ENCODE measurements at regions not wholly inside any gene's neighbourhood (a gene's known extent, or its start where the extent isn't known, plus 50 kb on each side); places are given as distances from the start of the nearest gene placed in this dataset.
"Not testable (repeated sequence)": the region's sequence is repeated elsewhere in the genome, so short reads cannot be mapped to it uniquely, and the experiment has no call there.

- not testable (repeated sequence) for H3K9ac ChIP-seq (ENCODE audit: low read length); H3K27ac ChIP-seq (ENCODE audit: low read length); H3K4me1 ChIP-seq (ENCODE audit: control insufficient read depth, low read depth, low read length); H3K36me3 ChIP-seq (ENCODE audit: control insufficient read depth, low read depth, low read length); H3K4me3 ChIP-seq (ENCODE audit: low read length); H3K27me3 ChIP-seq (ENCODE audit: control insufficient read depth, insufficient read depth, low read length); H3K9me3 ChIP-seq (ENCODE audit: control insufficient read depth, low read depth, low read length)
Observed at GRCh38 chr16:16627865-16628264, 248.9 kb downstream of the NPIPA7 start.

- not testable (repeated sequence) for H3K9me3 ChIP-seq (ENCODE audit: control insufficient read depth, low read depth, low read length); H3K4me1 ChIP-seq (ENCODE audit: control insufficient read depth, low read depth, low read length); H3K36me3 ChIP-seq (ENCODE audit: control insufficient read depth, low read depth, low read length); H3K27ac ChIP-seq (ENCODE audit: low read length); H3K9ac ChIP-seq (ENCODE audit: low read length); H3K27me3 ChIP-seq (ENCODE audit: control insufficient read depth, insufficient read depth, low read length); H3K4me3 ChIP-seq (ENCODE audit: low read length)
Observed at GRCh38 chr16:16638231-16638630, 259.3 kb downstream of the NPIPA7 start.

DNA sequence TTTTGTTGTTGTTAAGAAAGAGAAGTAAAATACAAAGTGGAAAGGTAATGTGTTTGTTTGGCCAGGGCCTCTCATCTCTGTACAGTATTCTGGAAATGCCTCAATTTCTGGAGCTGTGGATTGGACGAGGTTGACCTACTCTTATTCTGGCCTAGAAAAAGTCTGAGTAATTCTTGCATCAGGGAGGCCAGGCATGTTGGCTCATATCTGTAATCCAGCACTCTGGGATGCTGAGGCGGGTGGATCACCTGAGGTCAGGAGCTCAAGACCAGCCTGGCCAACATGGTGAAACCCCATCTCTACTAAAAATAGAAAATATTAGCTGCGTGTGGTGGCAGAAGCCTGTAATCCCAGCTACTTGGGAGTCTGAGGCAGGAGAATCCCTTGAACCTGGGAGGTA is 259.8 kb downstream of the NPIPA7 start:
- H3K36me3 ChIP-seq (ENCODE audit: control insufficient read depth, low read depth, low read length); H3K4me1 ChIP-seq (ENCODE audit: control insufficient read depth, low read depth, low read length); H3K9ac ChIP-seq (ENCODE audit: low read length); H3K4me3 ChIP-seq (ENCODE audit: low read length); H3K9me3 ChIP-seq (ENCODE audit: control insufficient read depth, low read depth, low read length); H3K27ac ChIP-seq (ENCODE audit: low read length); H3K27me3 ChIP-seq (ENCODE audit: control insufficient read depth, insufficient read depth, low read length): not testable (repeated sequence)

DNA sequence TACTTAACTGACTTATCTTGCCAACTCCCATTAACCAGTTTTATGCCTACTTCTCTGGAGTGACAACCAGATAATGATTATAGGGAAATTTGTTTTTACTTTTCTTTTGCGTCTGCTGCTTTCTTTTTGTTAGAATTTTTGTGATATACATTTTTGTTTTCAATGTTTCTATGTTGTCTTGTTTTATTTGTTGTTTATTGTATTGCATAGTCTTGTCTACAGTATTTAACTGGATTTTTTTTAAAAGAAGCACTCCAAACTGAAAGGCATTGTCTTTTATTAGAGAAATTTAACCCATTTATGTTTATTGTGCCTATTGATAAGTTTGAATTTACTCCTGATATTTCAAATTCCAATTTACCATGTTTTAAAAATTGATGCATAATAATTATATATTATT is 264.9 kb downstream of the NPIPA7 start:
- not testable (repeated sequence) for H3K9ac ChIP-seq (ENCODE audit: low read length); H3K4me1 ChIP-seq (ENCODE audit: control insufficient read depth, low read depth, low read length); H3K36me3 ChIP-seq (ENCODE audit: control insufficient read depth, low read depth, low read length); H3K4me3 ChIP-seq (ENCODE audit: low read length); H3K27ac ChIP-seq (ENCODE audit: low read length); H3K9me3 ChIP-seq (ENCODE audit: control insufficient read depth, low read depth, low read length)
- H3K27me3 ChIP-seq (ENCODE audit: control insufficient read depth, insufficient read depth, low read length), result peaks cover 13% of the 10 kb centered on the region

DNA sequence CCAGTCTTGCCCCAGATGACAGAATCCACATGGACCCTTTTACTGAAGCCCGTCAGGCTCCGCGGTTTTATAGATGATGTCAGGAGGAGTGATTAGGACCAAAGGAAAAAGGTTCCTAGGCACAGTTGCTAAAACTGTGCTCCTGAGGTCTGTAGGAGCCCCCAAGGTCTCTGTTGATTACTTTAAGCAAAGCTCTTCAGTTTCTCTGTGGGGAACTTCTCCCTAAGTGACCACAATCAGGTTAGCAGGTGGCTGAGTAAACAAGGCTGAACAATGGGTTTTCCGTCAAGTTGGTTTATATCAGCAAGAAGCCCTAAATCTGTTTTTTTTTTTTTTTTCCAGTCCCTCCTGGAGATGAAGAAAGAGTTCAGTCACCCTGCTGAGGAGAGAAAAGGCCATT is 269.1 kb downstream of the NPIPA7 start:
- not testable (repeated sequence) for H3K36me3 ChIP-seq (ENCODE audit: control insufficient read depth, low read depth, low read length); H3K9me3 ChIP-seq (ENCODE audit: control insufficient read depth, low read depth, low read length); H3K27ac ChIP-seq (ENCODE audit: low read length); H3K9ac ChIP-seq (ENCODE audit: low read length); H3K4me3 ChIP-seq (ENCODE audit: low read length); H3K4me1 ChIP-seq (ENCODE audit: control insufficient read depth, low read depth, low read length)
- H3K27me3 ChIP-seq (ENCODE audit: control insufficient read depth, insufficient read depth, low read length), result peaks cover 30% of the 10 kb centered on the region

GRCh38 chr16:16672180-16672812 is 293.4 kb downstream of the NPIPA7 start:
- H3K4me1 ChIP-seq (ENCODE audit: control insufficient read depth, low read depth, low read length); H3K9me3 ChIP-seq (ENCODE audit: control insufficient read depth, low read depth, low read length); H3K4me3 ChIP-seq (ENCODE audit: low read length); H3K27me3 ChIP-seq (ENCODE audit: control insufficient read depth, insufficient read depth, low read length); H3K36me3 ChIP-seq (ENCODE audit: control insufficient read depth, low read depth, low read length); H3K27ac ChIP-seq (ENCODE audit: low read length); H3K9ac ChIP-seq (ENCODE audit: low read length): not testable (repeated sequence)

GRCh38 chr16:16674820-16675219 is 295.9 kb downstream of the NPIPA7 start:
- not testable (repeated sequence) for H3K9me3 ChIP-seq (ENCODE audit: control insufficient read depth, low read depth, low read length); H3K27me3 ChIP-seq (ENCODE audit: control insufficient read depth, insufficient read depth, low read length); H3K27ac ChIP-seq (ENCODE audit: low read length); H3K4me1 ChIP-seq (ENCODE audit: control insufficient read depth, low read depth, low read length); H3K9ac ChIP-seq (ENCODE audit: low read length); H3K4me3 ChIP-seq (ENCODE audit: low read length); H3K36me3 ChIP-seq (ENCODE audit: control insufficient read depth, low read depth, low read length)

DNA sequence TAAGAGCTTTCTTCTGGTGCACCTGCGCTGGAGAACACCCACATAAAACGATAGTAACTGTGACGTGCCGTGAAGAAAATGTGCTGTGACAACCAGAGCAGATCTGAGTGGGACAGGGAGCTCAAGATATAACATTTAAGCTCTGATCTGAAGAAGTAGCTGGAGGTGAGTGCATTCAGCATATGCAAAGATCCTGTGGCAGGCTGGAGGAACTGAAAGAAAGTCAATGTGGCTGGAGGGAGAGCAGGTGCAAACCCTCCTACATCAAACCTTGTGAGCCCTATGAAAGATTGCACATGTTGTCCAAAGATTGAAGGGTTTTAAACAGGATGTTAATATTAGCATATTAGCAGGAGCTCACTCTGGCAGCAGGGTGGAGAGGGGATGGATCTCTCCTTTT is 342.9 kb downstream of the NPIPA7 start:
- H3K36me3 ChIP-seq (ENCODE audit: control insufficient read depth, low read depth, low read length); H3K4me1 ChIP-seq (ENCODE audit: control insufficient read depth, low read depth, low read length); H3K9me3 ChIP-seq (ENCODE audit: control insufficient read depth, low read depth, low read length); H3K27me3 ChIP-seq (ENCODE audit: control insufficient read depth, insufficient read depth, low read length); H3K4me3 ChIP-seq (ENCODE audit: low read length); H3K27ac ChIP-seq (ENCODE audit: low read length); H3K9ac ChIP-seq (ENCODE audit: low read length): not testable (repeated sequence)

GRCh38 chr16:16722666-16723065 is 343.7 kb downstream of the NPIPA7 start:
- H3K9me3 ChIP-seq (ENCODE audit: control insufficient read depth, low read depth, low read length); H3K4me3 ChIP-seq (ENCODE audit: low read length); H3K27ac ChIP-seq (ENCODE audit: low read length); H3K9ac ChIP-seq (ENCODE audit: low read length); H3K4me1 ChIP-seq (ENCODE audit: control insufficient read depth, low read depth, low read length); H3K36me3 ChIP-seq (ENCODE audit: control insufficient read depth, low read depth, low read length); H3K27me3 ChIP-seq (ENCODE audit: control insufficient read depth, insufficient read depth, low read length): not testable (repeated sequence)

GRCh38 chr16:16723819-16724519 is 345.0 kb downstream of the NPIPA7 start:
- H3K9ac ChIP-seq (ENCODE audit: low read length); H3K27ac ChIP-seq (ENCODE audit: low read length); H3K4me3 ChIP-seq (ENCODE audit: low read length); H3K36me3 ChIP-seq (ENCODE audit: control insufficient read depth, low read depth, low read length); H3K4me1 ChIP-seq (ENCODE audit: control insufficient read depth, low read depth, low read length); H3K27me3 ChIP-seq (ENCODE audit: control insufficient read depth, insufficient read depth, low read length); H3K9me3 ChIP-seq (ENCODE audit: control insufficient read depth, low read depth, low read length): not testable (repeated sequence)

- H3K9me3 ChIP-seq (ENCODE audit: control insufficient read depth, low read depth, low read length); H3K36me3 ChIP-seq (ENCODE audit: control insufficient read depth, low read depth, low read length); H3K4me3 ChIP-seq (ENCODE audit: low read length); H3K27me3 ChIP-seq (ENCODE audit: control insufficient read depth, insufficient read depth, low read length); H3K9ac ChIP-seq (ENCODE audit: low read length); H3K27ac ChIP-seq (ENCODE audit: low read length); H3K4me1 ChIP-seq (ENCODE audit: control insufficient read depth, low read depth, low read length): not testable (repeated sequence)
Observed at GRCh38 chr16:16727048-16727447, 348.1 kb downstream of the NPIPA7 start.

GRCh38 chr16:16742573-16742972 is 363.6 kb downstream of the NPIPA7 start:
- H3K9ac ChIP-seq (ENCODE audit: low read length); H3K36me3 ChIP-seq (ENCODE audit: control insufficient read depth, low read depth, low read length); H3K4me1 ChIP-seq (ENCODE audit: control insufficient read depth, low read depth, low read length); H3K27me3 ChIP-seq (ENCODE audit: control insufficient read depth, insufficient read depth, low read length); H3K4me3 ChIP-seq (ENCODE audit: low read length); H3K27ac ChIP-seq (ENCODE audit: low read length); H3K9me3 ChIP-seq (ENCODE audit: control insufficient read depth, low read depth, low read length): not testable (repeated sequence)

All from iPS-18a (cell line).